Liver (tissue), 8 donors: ENCODE measurements at regions not wholly inside any gene's neighbourhood (a gene's known extent, or its start where the extent isn't known, plus 50 kb on each side); places are given as distances from the start of the nearest gene placed in this dataset.

Source experiments
- DNase-seq: peaks from one replicate; pipeline ENCODE4 v3.0.0-alpha.2; 2017; ENCODE audit warnings: low spot score
- H3K27ac ChIP-seq, 2 donors: one replicate each; pipeline ENCODE4 v1.7.0; 2013; ENCODE audit warnings: inconsistent platforms in 2 of 2, low read length in 2 of 2, control low read depth in 1 of 2, low read depth in 1 of 2, mild to moderate bottlenecking in 1 of 2
- H3K27me3 ChIP-seq, 4 donors: one replicate each; pipeline versions ENCODE4 v1.6.1 to v1.7.0; 2013; ENCODE audit warnings: low read length in 3 of 4, inconsistent platforms in 1 of 4, mild to moderate bottlenecking in 1 of 4, moderate library complexity in 1 of 4; ENCODE audit not compliant: control insufficient read depth in 4 of 4, insufficient read depth in 4 of 4
- H3K36me3 ChIP-seq, 4 donors: one replicate each; pipeline versions ENCODE4 v1.6.1 to v1.7.0; 2013; ENCODE audit warnings: low read length in 3 of 4, mild to moderate bottlenecking in 3 of 4, low read depth in 1 of 4, moderate library complexity in 1 of 4; ENCODE audit not compliant: control insufficient read depth in 4 of 4, insufficient read depth in 3 of 4
- H3K4me1 ChIP-seq, 4 donors: one replicate each; pipeline versions ENCODE4 v1.6.1 to v1.7.0; 2013; ENCODE audit warnings: low read length in 3 of 4, mild to moderate bottlenecking in 3 of 4, moderate library complexity in 1 of 4; ENCODE audit not compliant: control insufficient read depth in 4 of 4, insufficient read depth in 4 of 4
- H3K4me3 ChIP-seq, 3 donors: one replicate each; pipeline versions ENCODE4 v1.6.1 to v1.7.0; 2013; ENCODE audit warnings: low read length in 3 of 3, control low read depth in 1 of 3, low read depth in 1 of 3, mild to moderate bottlenecking in 1 of 3
- H3K9ac ChIP-seq, 2 donors: one replicate each; pipeline ENCODE4 v1.7.0; 2013; ENCODE audit warnings: low read length in 2 of 2, mild to moderate bottlenecking in 2 of 2, moderate library complexity in 2 of 2, control low read depth in 1 of 2, low read depth in 1 of 2
- H3K9me3 ChIP-seq, 4 donors: one replicate each; pipeline versions ENCODE4 v1.6.1 to v1.7.0; 2013; ENCODE audit warnings: low read length in 3 of 4; ENCODE audit not compliant: control insufficient read depth in 4 of 4
- ATF3 ChIP-seq: IDR thresholded peaks from 2 replicates; pipeline ENCODE4 v1.6.1; 2016; ENCODE audit warnings: antibody characterized with exemption
- EGR1 ChIP-seq, 2 donors: IDR thresholded peaks; 2 replicates each; pipeline ENCODE4 v1.6.1; 2016 to 2018; ENCODE audit warnings: antibody characterized with exemption in 2 of 2, low read depth in 2 of 2
- FOXA1 ChIP-seq: IDR thresholded peaks from 2 replicates; pipeline ENCODE4 v1.6.1; 2016; ENCODE audit warnings: antibody characterized with exemption
- FOXA2 ChIP-seq: IDR thresholded peaks from 2 replicates; pipeline ENCODE4 v1.6.1; 2016; ENCODE audit warnings: antibody characterized with exemption
- GABPA ChIP-seq, 2 donors: IDR thresholded peaks in 1 of 2; conservative IDR thresholded peaks in 1 of 2; 2 replicates each; pipeline ENCODE4 v1.6.1; 2016; ENCODE audit warnings: antibody characterized with exemption in 2 of 2, mild to moderate bottlenecking in 1 of 2, moderate library complexity in 1 of 2
- HNF4A ChIP-seq, 2 donors: conservative IDR thresholded peaks; 2 replicates each; pipeline ENCODE4 v1.6.1; 2016; ENCODE audit warnings: antibody characterized with exemption in 2 of 2, mild to moderate bottlenecking in 2 of 2
- HNF4G ChIP-seq: IDR thresholded peaks from 2 replicates; pipeline ENCODE4 v1.6.1; 2016; ENCODE audit warnings: antibody characterized with exemption
- JUND ChIP-seq, 2 donors: IDR thresholded peaks; 2 replicates each; pipeline ENCODE4 v1.6.1; 2016; ENCODE audit warnings: antibody characterized with exemption in 2 of 2
- NR2F2 ChIP-seq: IDR thresholded peaks from 2 replicates; pipeline ENCODE4 v1.6.1; 2016; ENCODE audit warnings: antibody characterized with exemption
- RAD21 ChIP-seq, 2 donors: IDR thresholded peaks; 2 replicates each; pipeline ENCODE4 v1.6.1; 2016; ENCODE audit warnings: antibody characterized with exemption in 2 of 2, mild to moderate bottlenecking in 2 of 2
- RXRA ChIP-seq, 2 donors: IDR thresholded peaks; 2 replicates each; pipeline ENCODE4 v1.6.1; 2017 to 2018; ENCODE audit warnings: antibody characterized with exemption in 2 of 2, mild to moderate bottlenecking in 1 of 2
- SP1 ChIP-seq: IDR thresholded peaks from 2 replicates; pipeline ENCODE4 v1.6.1; 2018; ENCODE audit warnings: antibody characterized with exemption, mild to moderate bottlenecking
- YY1 ChIP-seq: IDR thresholded peaks from 2 replicates; pipeline ENCODE4 v1.6.1; 2016; ENCODE audit warnings: antibody characterized with exemption, mild to moderate bottlenecking
- ZBTB33 ChIP-seq: IDR thresholded peaks from 2 replicates; pipeline ENCODE4 v1.6.1; 2016; ENCODE audit warnings: antibody characterized with exemption
- WGBS: extraction: QIAGEN DNeasy Blood & Tissue Kit; methylation state at CpG from one replicate; pipeline ENCODE4 v1.1.7; 2013; 5-methylcytosine and 5-hydroxymethylcytosine counted together
- TF ChIP-seq, protein P1 (sequence below): IDR thresholded peaks from 2 replicates; pipeline ENCODE4 v1.6.1; 2016; ENCODE audit warnings: antibody characterized with exemption, mild to moderate bottlenecking
- TF ChIP-seq, protein P2 (sequence below): IDR thresholded peaks from 2 replicates; pipeline ENCODE4 v1.6.1; 2016; ENCODE audit warnings: antibody characterized with exemption
- TF ChIP-seq, protein P3 (sequence below): fragments of 150-350 bp; IDR thresholded peaks from 2 replicates; pipeline ENCODE4 v1.5.1; 2017; ENCODE audit warnings: improper control_type of control experiment, low read depth, low read length; ENCODE audit not compliant: missing input control
- donor health status: healthy.
- donor health status: healthy.
- donor health status: healthy.
- donor health status: healthy.
- donor health status: healthy.

- no peaks in the 10 kb centered on the region for H3K27me3 ChIP-seq
- DNase-seq, result no peak
- H3K27ac ChIP-seq, result no peak overlapping the region
- 49% methylated on average over 1 of the region's 1 CpG for WGBS
- H3K4me3 ChIP-seq, result no peak overlapping the region
- no peaks in the 10 kb centered on the region for H3K4me1 ChIP-seq
- no peak overlapping the region for H3K9ac ChIP-seq
- H3K9me3 ChIP-seq, result no peaks in the 10 kb centered on the region
- TF ChIP-seq, protein P1, sequence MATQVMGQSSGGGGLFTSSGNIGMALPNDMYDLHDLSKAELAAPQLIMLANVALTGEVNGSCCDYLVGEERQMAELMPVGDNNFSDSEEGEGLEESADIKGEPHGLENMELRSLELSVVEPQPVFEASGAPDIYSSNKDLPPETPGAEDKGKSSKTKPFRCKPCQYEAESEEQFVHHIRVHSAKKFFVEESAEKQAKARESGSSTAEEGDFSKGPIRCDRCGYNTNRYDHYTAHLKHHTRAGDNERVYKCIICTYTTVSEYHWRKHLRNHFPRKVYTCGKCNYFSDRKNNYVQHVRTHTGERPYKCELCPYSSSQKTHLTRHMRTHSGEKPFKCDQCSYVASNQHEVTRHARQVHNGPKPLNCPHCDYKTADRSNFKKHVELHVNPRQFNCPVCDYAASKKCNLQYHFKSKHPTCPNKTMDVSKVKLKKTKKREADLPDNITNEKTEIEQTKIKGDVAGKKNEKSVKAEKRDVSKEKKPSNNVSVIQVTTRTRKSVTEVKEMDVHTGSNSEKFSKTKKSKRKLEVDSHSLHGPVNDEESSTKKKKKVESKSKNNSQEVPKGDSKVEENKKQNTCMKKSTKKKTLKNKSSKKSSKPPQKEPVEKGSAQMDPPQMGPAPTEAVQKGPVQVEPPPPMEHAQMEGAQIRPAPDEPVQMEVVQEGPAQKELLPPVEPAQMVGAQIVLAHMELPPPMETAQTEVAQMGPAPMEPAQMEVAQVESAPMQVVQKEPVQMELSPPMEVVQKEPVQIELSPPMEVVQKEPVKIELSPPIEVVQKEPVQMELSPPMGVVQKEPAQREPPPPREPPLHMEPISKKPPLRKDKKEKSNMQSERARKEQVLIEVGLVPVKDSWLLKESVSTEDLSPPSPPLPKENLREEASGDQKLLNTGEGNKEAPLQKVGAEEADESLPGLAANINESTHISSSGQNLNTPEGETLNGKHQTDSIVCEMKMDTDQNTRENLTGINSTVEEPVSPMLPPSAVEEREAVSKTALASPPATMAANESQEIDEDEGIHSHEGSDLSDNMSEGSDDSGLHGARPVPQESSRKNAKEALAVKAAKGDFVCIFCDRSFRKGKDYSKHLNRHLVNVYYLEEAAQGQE, result no peak
- TF ChIP-seq FOXA1 (no peak), HNF4A (conservative IDR thresholded peaks at IDR 0.05) (no peak), YY1 (no peak), JUND (IDR thresholded peaks at IDR 0.05) (no peak), ZBTB33 (no peak), HNF4G (no peak), ATF3 (no peak), NR2F2 (no peak), FOXA2 (no peak), EGR1 (IDR thresholded peaks at IDR 0.05; ENCODE audit: low read depth in 2 of 2) (no peak), GABPA (IDR thresholded peaks at IDR 0.05 in 1 of 2, conservative IDR thresholded peaks at IDR 0.05 in 1 of 2) (no peak), SP1 (no peak), RXRA (IDR thresholded peaks at IDR 0.05) (no peak), RAD21 (IDR thresholded peaks at IDR 0.05) (no peak)
- TF ChIP-seq, protein P2, sequence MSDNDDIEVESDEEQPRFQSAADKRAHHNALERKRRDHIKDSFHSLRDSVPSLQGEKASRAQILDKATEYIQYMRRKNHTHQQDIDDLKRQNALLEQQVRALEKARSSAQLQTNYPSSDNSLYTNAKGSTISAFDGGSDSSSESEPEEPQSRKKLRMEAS, result no peak
- TF ChIP-seq, protein P3, sequence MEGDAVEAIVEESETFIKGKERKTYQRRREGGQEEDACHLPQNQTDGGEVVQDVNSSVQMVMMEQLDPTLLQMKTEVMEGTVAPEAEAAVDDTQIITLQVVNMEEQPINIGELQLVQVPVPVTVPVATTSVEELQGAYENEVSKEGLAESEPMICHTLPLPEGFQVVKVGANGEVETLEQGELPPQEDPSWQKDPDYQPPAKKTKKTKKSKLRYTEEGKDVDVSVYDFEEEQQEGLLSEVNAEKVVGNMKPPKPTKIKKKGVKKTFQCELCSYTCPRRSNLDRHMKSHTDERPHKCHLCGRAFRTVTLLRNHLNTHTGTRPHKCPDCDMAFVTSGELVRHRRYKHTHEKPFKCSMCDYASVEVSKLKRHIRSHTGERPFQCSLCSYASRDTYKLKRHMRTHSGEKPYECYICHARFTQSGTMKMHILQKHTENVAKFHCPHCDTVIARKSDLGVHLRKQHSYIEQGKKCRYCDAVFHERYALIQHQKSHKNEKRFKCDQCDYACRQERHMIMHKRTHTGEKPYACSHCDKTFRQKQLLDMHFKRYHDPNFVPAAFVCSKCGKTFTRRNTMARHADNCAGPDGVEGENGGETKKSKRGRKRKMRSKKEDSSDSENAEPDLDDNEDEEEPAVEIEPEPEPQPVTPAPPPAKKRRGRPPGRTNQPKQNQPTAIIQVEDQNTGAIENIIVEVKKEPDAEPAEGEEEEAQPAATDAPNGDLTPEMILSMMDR, result no peak
- H3K36me3 ChIP-seq, result no peaks in the 10 kb centered on the region
Observed at GRCh38 chr12:92402415-92402814, 256.8 kb upstream of the BTG1 start.

GRCh38 chr12:92400006-92400405 is 254.4 kb upstream of the BTG1 start:
- Histone ChIP-seq H3K4me3 (no peak overlapping the region), H3K27ac (no peak overlapping the region), H3K4me1 (no peaks in the 10 kb centered on the region), H3K9me3 (no peaks in the 10 kb centered on the region), H3K9ac (no peak overlapping the region), H3K36me3 (no peaks in the 10 kb centered on the region), H3K27me3 (no peaks in the 10 kb centered on the region)
- TF ChIP-seq RAD21 (IDR thresholded peaks at IDR 0.05), result no peak
- no peak for DNase-seq
- WGBS, result 83% methylated on average over 5 of the region's 5 CpGs
